Mesodermal cell (in vitro differentiated cells): ENCODE measurements at regions not wholly inside any gene's neighbourhood (a gene's known extent, or its start where the extent isn't known, plus 50 kb on each side); places are given as distances from the start of the nearest gene placed in this dataset.

Experiments
- H3K27ac ChIP-seq: 2 replicates; pipeline ENCODE4 v1.7.0; 2013; ENCODE audit warnings: mild to moderate bottlenecking, low read depth, low read length, moderate library complexity; ENCODE audit not compliant: severe bottlenecking
- H3K36me3 ChIP-seq: 2 replicates; pipeline ENCODE4 v1.7.1; 2013; ENCODE audit warnings: mild to moderate bottlenecking, low read length, moderate library complexity; ENCODE audit not compliant: control insufficient read depth, insufficient read depth
- H3K4me1 ChIP-seq: one replicate; pipeline ENCODE4 v1.7.1; 2013; ENCODE audit warnings: mild to moderate bottlenecking, low read length; ENCODE audit not compliant: insufficient read depth, control insufficient read depth, poor library complexity, severe bottlenecking
- H3K4me3 ChIP-seq: 2 replicates; pipeline ENCODE4 v1.7.0; 2013; ENCODE audit warnings: low read length, control low read depth, mild to moderate bottlenecking; ENCODE audit not compliant: insufficient read depth, poor library complexity, severe bottlenecking; ENCODE audit errors: extremely low read depth
- H3K9me3 ChIP-seq: 2 replicates; pipeline ENCODE4 v1.7.1; 2013; ENCODE audit warnings: mild to moderate bottlenecking, low read length, moderate library complexity; ENCODE audit not compliant: control insufficient read depth
- WGBS, 2 experiments: methylation state at CpG; one replicate each; pipeline ENCODE4 v1.1.5; 2013; ENCODE audit warnings: missing lambda C conversion rate in 2 of 2; ENCODE audit not compliant: insufficient coverage in 2 of 2; 5-methylcytosine and 5-hydroxymethylcytosine counted together

- Histone ChIP-seq H3K27ac (no peak overlapping the region), H3K9me3 (no peaks in the 10 kb centered on the region), H3K36me3 (no peaks in the 10 kb centered on the region), H3K4me3 (no peak overlapping the region), H3K4me1 (no peaks in the 10 kb centered on the region)
- WGBS, 2 experiments = 87 to 96% methylated on average over 6 to 11 of the region's 13 CpGs
These were observed 689.5 kb downstream of the VRK1 start for GRCh38 chr14:97486601-97487120.

DNA sequence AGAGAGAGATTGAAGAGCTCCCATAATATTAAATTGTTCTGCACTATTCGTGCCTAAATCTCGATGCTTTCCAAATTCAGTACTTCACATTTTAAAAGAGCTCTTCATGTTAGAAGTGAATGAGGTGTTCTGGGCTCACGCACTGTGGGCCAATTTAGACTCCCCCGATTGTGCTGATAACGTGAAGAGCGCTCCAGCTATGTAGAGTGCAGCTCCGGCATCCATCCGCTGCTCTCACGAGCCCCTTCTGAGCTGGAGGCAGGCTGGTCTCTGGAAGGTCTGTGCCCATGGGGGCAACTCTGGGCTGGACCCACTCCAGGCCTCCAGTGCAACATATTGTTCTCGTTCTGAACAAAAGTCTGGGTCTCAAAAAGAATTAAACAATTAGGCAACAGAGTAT, 692.6 kb downstream of the VRK1 start:
- no peak overlapping the region for H3K27ac ChIP-seq
- WGBS, 2 experiments = 81 to 88% methylated on average over 8 of the region's 10 CpGs
- H3K4me1 ChIP-seq = no peaks in the 10 kb centered on the region
- no peaks in the 10 kb centered on the region for H3K36me3 ChIP-seq
- H3K4me3 ChIP-seq = no peak overlapping the region
- H3K9me3 ChIP-seq = peaks cover 6% of the 10 kb centered on the region

DNA sequence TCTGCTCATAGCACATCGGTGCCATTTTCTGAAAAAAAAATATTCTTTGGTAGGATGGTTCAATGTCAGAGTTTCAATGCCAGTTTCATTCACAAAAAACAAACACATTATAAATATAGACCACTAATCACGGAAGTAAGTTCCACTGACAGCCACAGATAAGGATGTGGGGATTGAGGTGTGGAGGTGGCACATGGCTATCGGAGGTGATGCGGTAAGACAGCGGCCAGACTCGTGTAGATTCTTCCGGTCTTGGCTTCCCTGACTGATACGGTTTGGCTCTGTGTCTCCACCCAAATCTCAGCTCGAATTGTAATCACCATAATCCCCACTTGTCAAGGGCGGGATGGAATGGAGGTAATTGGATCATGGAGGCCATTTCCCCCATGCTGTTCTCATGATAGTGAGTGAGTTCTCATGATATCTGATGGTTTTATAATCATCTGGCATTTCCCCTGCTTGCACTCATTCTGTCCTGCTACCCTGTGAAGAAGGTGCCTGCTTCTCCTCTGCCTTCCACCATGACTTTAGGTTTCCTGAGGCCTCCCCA, 693.4 kb downstream of the VRK1 start:
- Histone ChIP-seq H3K4me3 (no peak overlapping the region), H3K27ac (no peak overlapping the region), H3K36me3 (no peaks in the 10 kb centered on the region), H3K9me3 (peaks cover 6% of the 10 kb centered on the region), H3K4me1 (no peaks in the 10 kb centered on the region)
- WGBS, 2 experiments = 81 to 96% methylated on average over 4 to 5 of the region's 10 CpGs

GRCh38 chr14:97491697-97492096, 694.5 kb downstream of the VRK1 start:
- no peak overlapping the region for H3K27ac ChIP-seq
- H3K4me3 ChIP-seq = no peak overlapping the region
- WGBS, 2 experiments = 94 to 100% methylated on average over 3 to 4 of the region's 5 CpGs
- H3K9me3 ChIP-seq = peaks cover 6% of the 10 kb centered on the region
- no peaks in the 10 kb centered on the region for H3K36me3 ChIP-seq
- H3K4me1 ChIP-seq = no peaks in the 10 kb centered on the region

DNA sequence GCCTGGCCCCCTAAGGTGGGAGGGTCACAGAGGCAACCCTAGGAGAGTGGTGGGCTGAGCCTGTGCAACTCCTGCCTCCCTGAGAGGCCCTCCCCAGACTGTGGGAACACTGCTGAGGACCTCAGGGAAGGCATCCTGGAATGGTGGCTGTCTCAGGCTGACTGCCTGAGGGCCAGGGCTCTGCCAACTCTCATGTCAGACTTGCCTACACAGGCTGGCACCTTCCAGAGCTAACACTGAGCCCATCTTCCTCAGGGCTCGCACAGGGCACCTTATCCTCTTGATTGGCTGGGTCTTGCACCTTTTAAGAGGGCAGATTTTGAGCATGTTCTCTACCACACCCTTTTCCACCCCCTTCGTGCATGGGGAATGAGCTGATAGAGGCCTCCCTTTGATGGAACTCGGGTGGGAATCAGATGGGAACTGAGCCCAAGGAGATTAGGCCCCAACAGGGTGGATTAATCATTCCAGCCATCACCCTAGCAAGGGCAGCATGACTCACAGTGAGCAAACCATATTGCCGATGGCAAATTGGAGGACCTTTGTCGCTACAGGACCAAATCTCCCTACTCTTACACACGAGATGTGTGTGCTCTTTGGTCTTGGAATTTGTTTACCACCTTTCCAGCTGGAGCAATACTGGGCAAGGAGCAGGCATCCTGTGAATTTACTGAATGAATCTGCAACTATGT, 702.8 kb downstream of the VRK1 start:
- no peaks in the 10 kb centered on the region for H3K4me1 ChIP-seq
- no peaks in the 10 kb centered on the region for H3K36me3 ChIP-seq
- no peak overlapping the region for H3K27ac ChIP-seq
- H3K9me3 ChIP-seq = no peaks in the 10 kb centered on the region
- 74 to 100% methylated on average over 1 to 2 of the region's 6 CpGs for WGBS, 2 experiments
- H3K4me3 ChIP-seq = no peak overlapping the region

- Histone ChIP-seq H3K9me3 (peaks cover 15% of the 10 kb centered on the region), H3K27ac (no peak overlapping the region), H3K4me1 (no peaks in the 10 kb centered on the region), H3K4me3 (no peak overlapping the region), H3K36me3 (no peaks in the 10 kb centered on the region)
- 88 to 89% methylated on average over 1 of the region's 2 CpGs for WGBS, 2 experiments
These were observed 709.4 kb downstream of the VRK1 start for GRCh38 chr14:97506626-97507025.

- no peaks in the 10 kb centered on the region for H3K4me1 ChIP-seq
- H3K9me3 ChIP-seq = no peaks in the 10 kb centered on the region
- no peak overlapping the region for H3K4me3 ChIP-seq
- no peak overlapping the region for H3K27ac ChIP-seq
- WGBS, 2 experiments = 83% methylated on average over 1 of the region's 5 CpGs; no CpG with 5 or more reads in 1 of the 2 experiments
- H3K36me3 ChIP-seq = no peaks in the 10 kb centered on the region
These were observed 716.7 kb downstream of the VRK1 start for GRCh38 chr14:97513891-97514290.

GRCh38 chr14:97517566-97518234, 720.5 kb downstream of the VRK1 start:
- no peaks in the 10 kb centered on the region for H3K4me1 ChIP-seq
- H3K27ac ChIP-seq = no peak overlapping the region
- WGBS, 2 experiments = 53 to 70% methylated on average over 2 to 3 of the region's 5 CpGs
- H3K36me3 ChIP-seq = no peaks in the 10 kb centered on the region
- no peaks in the 10 kb centered on the region for H3K9me3 ChIP-seq
- H3K4me3 ChIP-seq = no peak overlapping the region

DNA sequence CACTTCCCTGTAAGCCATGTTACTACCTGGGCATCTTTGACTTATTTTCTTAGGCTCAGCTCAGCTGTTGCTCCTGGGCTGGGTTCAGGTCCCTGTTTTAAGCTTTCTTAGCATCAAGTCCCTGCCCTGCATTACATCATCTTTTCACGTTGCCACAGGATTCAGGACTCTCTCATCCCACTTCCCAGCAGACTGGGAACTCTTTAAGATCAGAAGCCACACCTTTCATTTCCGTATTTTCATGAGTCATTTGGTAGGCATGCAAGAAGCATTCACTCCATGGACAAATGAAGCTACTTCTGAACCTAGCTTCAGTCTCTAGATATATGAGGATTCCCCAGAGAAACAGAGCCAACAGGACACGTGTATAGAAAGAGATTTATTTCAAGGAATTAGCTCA, 726.8 kb downstream of the VRK1 start:
- no peak overlapping the region for H3K27ac ChIP-seq
- WGBS, 2 experiments = 60 to 63% methylated on average over 1 to 2 of the region's 3 CpGs
- no peaks in the 10 kb centered on the region for H3K36me3 ChIP-seq
- peaks cover 6% of the 10 kb centered on the region for H3K4me1 ChIP-seq
- no peak overlapping the region for H3K4me3 ChIP-seq
- H3K9me3 ChIP-seq = no peaks in the 10 kb centered on the region

GRCh38 chr14:97524589-97525319, 727.6 kb downstream of the VRK1 start:
- Histone ChIP-seq H3K4me1 (peaks cover 6% of the 10 kb centered on the region), H3K9me3 (no peaks in the 10 kb centered on the region), H3K36me3 (no peaks in the 10 kb centered on the region), H3K27ac (no peak overlapping the region), H3K4me3 (no peak overlapping the region)
- WGBS, 2 experiments = 100% methylated on average over 1 to 2 of the region's 7 CpGs
